ENCODE measurements at regions not wholly inside any gene's neighbourhood (a gene's known extent, or its start where the extent isn't known, plus 50 kb on each side); places are given as distances from the start of the nearest gene placed in this dataset.
"Not testable (repeated sequence)": the region's sequence is repeated elsewhere in the genome, so short reads cannot be mapped to it uniquely, and the experiment has no call there.

DNA sequence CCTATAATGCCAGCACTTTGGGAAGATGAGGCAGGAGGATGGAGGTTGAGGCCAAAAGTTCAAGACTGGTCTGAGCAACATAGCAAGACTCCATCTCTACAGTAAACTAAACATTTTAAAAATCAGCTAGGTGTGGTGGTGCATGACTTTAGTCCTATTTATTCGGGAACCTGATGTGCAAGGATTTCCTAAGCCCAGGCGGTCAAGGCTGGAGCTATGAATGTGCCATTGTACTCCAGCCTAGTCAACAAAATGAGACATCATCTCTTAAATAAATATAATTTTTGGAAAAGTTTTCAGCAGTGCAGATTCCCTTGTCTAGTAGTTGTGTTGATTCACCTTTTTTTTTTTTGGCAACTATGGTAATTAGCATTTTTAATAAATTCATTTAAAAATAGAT, 928.7 kb upstream of the PRKX start:
- no peaks in the 10 kb centered on the region for H3K79me2 ChIP-seq
- H3K4me3 ChIP-seq (ENCODE audit: low read depth, low read length) = no peak overlapping the region
- no peak overlapping the region for H3K27ac ChIP-seq
- no peak overlapping the region for H2AFZ ChIP-seq
- no peak overlapping the region for H3K4me2 ChIP-seq (ENCODE audit: low read length)
- H3K4me1 ChIP-seq = no peaks in the 10 kb centered on the region
- no peaks in the 10 kb centered on the region for H3K9me3 ChIP-seq (ENCODE audit: control insufficient read depth, low read length)
- H3K36me3 ChIP-seq (ENCODE audit: control insufficient read depth, insufficient read depth, low read length) = no peaks in the 10 kb centered on the region
- TF ChIP-seq, protein P1, sequence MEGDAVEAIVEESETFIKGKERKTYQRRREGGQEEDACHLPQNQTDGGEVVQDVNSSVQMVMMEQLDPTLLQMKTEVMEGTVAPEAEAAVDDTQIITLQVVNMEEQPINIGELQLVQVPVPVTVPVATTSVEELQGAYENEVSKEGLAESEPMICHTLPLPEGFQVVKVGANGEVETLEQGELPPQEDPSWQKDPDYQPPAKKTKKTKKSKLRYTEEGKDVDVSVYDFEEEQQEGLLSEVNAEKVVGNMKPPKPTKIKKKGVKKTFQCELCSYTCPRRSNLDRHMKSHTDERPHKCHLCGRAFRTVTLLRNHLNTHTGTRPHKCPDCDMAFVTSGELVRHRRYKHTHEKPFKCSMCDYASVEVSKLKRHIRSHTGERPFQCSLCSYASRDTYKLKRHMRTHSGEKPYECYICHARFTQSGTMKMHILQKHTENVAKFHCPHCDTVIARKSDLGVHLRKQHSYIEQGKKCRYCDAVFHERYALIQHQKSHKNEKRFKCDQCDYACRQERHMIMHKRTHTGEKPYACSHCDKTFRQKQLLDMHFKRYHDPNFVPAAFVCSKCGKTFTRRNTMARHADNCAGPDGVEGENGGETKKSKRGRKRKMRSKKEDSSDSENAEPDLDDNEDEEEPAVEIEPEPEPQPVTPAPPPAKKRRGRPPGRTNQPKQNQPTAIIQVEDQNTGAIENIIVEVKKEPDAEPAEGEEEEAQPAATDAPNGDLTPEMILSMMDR (IDR thresholded peaks at IDR 0.05) = no peak
- no peaks in the 10 kb centered on the region for H3K27me3 ChIP-seq (ENCODE audit: control insufficient read depth, insufficient read depth, low read length)
- no peak overlapping the region for H3K9ac ChIP-seq

DNA sequence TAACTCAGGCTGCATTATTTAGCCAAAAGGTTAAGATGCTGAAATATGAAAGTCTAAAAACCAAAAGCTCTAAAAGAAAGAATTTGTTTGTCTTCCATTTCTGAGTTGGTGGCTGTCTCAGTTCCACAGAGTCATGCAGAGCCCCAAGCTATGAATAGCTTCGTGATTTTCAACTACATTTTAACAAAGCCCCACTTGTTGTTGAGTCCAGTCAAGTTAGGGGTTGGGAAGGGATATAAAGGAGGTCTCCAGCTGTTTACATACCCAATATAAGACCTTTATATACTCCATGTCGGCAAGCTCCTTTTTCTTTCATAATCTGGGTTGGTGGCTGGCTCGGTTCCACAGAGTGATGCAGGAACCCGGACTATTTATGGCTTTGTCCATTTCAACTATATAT, 924.6 kb upstream of the PRKX start:
- no peaks in the 10 kb centered on the region for H3K36me3 ChIP-seq (ENCODE audit: control insufficient read depth, insufficient read depth, low read length)
- TF ChIP-seq, protein P1 (IDR thresholded peaks at IDR 0.05) = no peak
- no peaks in the 10 kb centered on the region for H3K4me1 ChIP-seq

DNA sequence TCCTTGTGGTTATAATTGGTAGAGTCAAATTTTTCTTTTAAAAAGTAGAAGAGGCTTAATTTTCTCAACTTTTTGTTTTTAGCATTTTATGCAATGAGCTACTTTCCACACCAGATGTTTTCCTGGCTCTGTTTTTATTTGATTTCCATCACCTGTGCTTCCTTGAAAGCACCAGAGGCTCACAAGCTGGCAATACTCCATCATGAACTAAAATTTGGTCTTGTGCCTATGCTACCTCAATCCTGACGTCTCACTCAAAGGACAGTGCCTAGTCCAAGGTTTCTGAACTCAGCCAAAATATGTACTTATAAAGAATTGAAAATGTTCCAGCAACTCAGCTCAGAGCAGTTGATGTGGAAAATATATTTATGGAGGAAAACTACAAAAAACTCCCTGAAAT, 914.0 kb upstream of the PRKX start:
- TF ChIP-seq, protein P1 (IDR thresholded peaks at IDR 0.05) = no peak
- no peak overlapping the region for H3K4me3 ChIP-seq (ENCODE audit: low read depth, low read length)
- H3K9me3 ChIP-seq (ENCODE audit: control insufficient read depth, low read length) = no peaks in the 10 kb centered on the region

More for the DNA sequence above, 924.6 kb upstream of the PRKX start:
- no peaks in the 10 kb centered on the region for H3K79me2 ChIP-seq
- no peak overlapping the region for H3K27ac ChIP-seq
- H3K27me3 ChIP-seq (ENCODE audit: control insufficient read depth, insufficient read depth, low read length) = no peaks in the 10 kb centered on the region
- no peaks in the 10 kb centered on the region for H3K9me3 ChIP-seq (ENCODE audit: control insufficient read depth, low read length)
- H3K9ac ChIP-seq = no peak overlapping the region
- H2AFZ ChIP-seq = no peak overlapping the region
- no peak overlapping the region for H3K4me2 ChIP-seq (ENCODE audit: low read length)
- H3K4me3 ChIP-seq (ENCODE audit: low read depth, low read length) = no peak overlapping the region

DNA sequence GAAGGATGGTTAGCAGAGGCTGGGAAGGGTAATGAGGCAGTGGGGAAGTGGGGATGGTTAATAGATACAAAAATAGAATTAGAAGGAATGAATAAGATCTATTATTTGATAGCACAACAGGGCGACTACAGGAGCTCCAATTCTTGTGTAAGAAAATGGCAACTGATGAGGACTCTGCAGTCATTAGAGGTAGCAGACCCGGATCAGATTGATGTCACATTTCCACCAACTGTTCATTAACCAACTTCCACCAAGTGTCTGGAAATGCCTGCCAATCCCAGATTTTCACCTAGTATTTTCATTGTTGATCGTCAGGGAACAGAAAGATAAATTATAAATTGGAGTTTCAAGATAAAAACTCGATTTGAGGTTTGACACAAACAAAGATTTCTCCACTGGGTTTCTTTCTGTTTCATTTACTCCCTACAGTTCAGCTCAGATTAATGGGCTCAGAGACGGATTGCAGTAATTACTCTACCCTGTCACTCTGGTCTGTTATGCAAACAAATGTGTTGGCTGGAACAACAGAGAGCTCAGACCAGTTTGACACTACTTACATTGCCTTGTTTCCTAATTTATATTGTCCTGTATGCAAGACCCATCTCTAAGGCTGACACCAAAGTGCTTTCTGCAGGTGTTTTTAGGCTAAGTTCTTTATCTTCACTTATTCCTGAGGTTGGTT, 909.2 kb upstream of the PRKX start:
- Histone ChIP-seq H3K9me3 (ENCODE audit: control insufficient read depth, low read length) (no peaks in the 10 kb centered on the region), H3K4me1 (no peaks in the 10 kb centered on the region), H3K9ac (no peak overlapping the region), H3K4me3 (ENCODE audit: low read depth, low read length) (no peak overlapping the region), H3K79me2 (no peaks in the 10 kb centered on the region), H3K27ac (no peak overlapping the region), H3K36me3 (ENCODE audit: control insufficient read depth, insufficient read depth, low read length) (no peaks in the 10 kb centered on the region), H2AFZ (no peak overlapping the region), H3K4me2 (ENCODE audit: low read length) (no peak overlapping the region), H3K27me3 (ENCODE audit: control insufficient read depth, insufficient read depth, low read length) (no peaks in the 10 kb centered on the region)
- TF ChIP-seq, protein P1 (IDR thresholded peaks at IDR 0.05) = no peak

More for the DNA sequence above, 914.0 kb upstream of the PRKX start:
- Histone ChIP-seq H3K4me2 (ENCODE audit: low read length) (no peak overlapping the region), H3K4me1 (no peaks in the 10 kb centered on the region), H3K36me3 (ENCODE audit: control insufficient read depth, insufficient read depth, low read length) (no peaks in the 10 kb centered on the region), H3K9ac (no peak overlapping the region), H3K27me3 (ENCODE audit: control insufficient read depth, insufficient read depth, low read length) (no peaks in the 10 kb centered on the region), H2AFZ (no peak overlapping the region), H3K79me2 (no peaks in the 10 kb centered on the region), H3K27ac (no peak overlapping the region)

DNA sequence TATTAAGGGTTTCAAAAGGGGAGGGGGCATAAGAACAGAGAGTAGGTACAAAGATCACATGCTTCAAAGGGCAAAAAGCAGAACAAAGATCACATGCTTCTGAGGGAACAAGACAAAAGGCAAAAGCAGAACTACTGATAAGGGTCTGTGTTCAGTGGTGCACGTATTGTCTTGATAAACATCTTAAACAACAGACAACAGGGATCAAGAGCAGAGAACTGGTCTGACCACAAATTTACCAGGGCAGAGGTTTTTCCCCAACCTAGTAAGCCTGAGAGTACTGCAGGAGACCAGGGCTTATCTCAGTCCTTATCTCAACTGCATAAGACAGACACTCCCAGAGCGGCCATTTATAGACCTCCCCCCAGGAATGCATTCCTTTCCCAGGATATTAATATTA, 900.2 kb upstream of the PRKX start:
- H2AFZ ChIP-seq; H3K27ac ChIP-seq; H3K9me3 ChIP-seq (ENCODE audit: control insufficient read depth, low read length); H3K27me3 ChIP-seq (ENCODE audit: control insufficient read depth, insufficient read depth, low read length); H3K9ac ChIP-seq; H3K4me3 ChIP-seq (ENCODE audit: low read depth, low read length); H3K4me1 ChIP-seq; H3K4me2 ChIP-seq (ENCODE audit: low read length); H3K79me2 ChIP-seq; H3K36me3 ChIP-seq (ENCODE audit: control insufficient read depth, insufficient read depth, low read length): not testable (repeated sequence)

All from parathyroid adenoma (tissue), 2 donors.